AG08396 (cell line): ENCODE measurements at regions not wholly inside any gene's neighbourhood (a gene's known extent, or its start where the extent isn't known, plus 50 kb on each side); places are given as distances from the start of the nearest gene placed in this dataset.

Experiments
- DNase-seq: peaks from one replicate; pipeline ENCODE4 v3.0.0; 2012; ENCODE audit warnings: low spot score, mixed read lengths

- DNase-seq, result no peak
Observed at GRCh38 chr11:80673566-80673965, 1232.7 kb upstream of the TENM4 start.

GRCh38 chr11:80669620-80670019 lies 1228.8 kb upstream of the TENM4 start:
- DNase-seq, result no peak

GRCh38 chr11:80668039-80668438 lies 1227.2 kb upstream of the TENM4 start:
- DNase-seq, result no peak

GRCh38 chr11:80655834-80656233 lies 1215.0 kb upstream of the TENM4 start:
- DNase-seq, result no peak

GRCh38 chr11:80650966-80651365 lies 1210.1 kb upstream of the TENM4 start:
- DNase-seq, result no peak

- DNase-seq, result no peak
Observed at GRCh38 chr11:80649186-80649585, 1208.4 kb upstream of the TENM4 start.

GRCh38 chr11:80638296-80638695 lies 1197.5 kb upstream of the TENM4 start:
- DNase-seq, result no peak

GRCh38 chr11:80637571-80637970 lies 1196.7 kb upstream of the TENM4 start:
- DNase-seq, result no peak

- DNase-seq, result no peak
Observed at GRCh38 chr11:80636999-80637398, 1196.2 kb upstream of the TENM4 start.

GRCh38 chr11:80635178-80635577 lies 1194.3 kb upstream of the TENM4 start:
- DNase-seq, result no peak

GRCh38 chr11:80632691-80633090 lies 1191.9 kb upstream of the TENM4 start:
- DNase-seq, result no peak

- no peak for DNase-seq
Observed at GRCh38 chr11:80632156-80632555, 1191.3 kb upstream of the TENM4 start.

GRCh38 chr11:80629466-80629865 lies 1188.6 kb upstream of the TENM4 start:
- DNase-seq, result no peak

GRCh38 chr11:80627364-80627763 lies 1186.5 kb upstream of the TENM4 start:
- DNase-seq, result no peak

GRCh38 chr11:80626721-80627120 lies 1185.9 kb upstream of the TENM4 start:
- no peak for DNase-seq

GRCh38 chr11:80625563-80625962 lies 1184.7 kb upstream of the TENM4 start:
- no peak for DNase-seq

- no peak for DNase-seq
Observed at GRCh38 chr11:80621871-80622270, 1181.0 kb upstream of the TENM4 start.

GRCh38 chr11:80620867-80621266 lies 1180.0 kb upstream of the TENM4 start:
- DNase-seq, result no peak

- no peak for DNase-seq
Observed at GRCh38 chr11:80617156-80617555, 1176.3 kb upstream of the TENM4 start.

GRCh38 chr11:80616070-80616800 lies 1175.4 kb upstream of the TENM4 start:
- DNase-seq, result no peak

GRCh38 chr11:80613655-80614054 lies 1172.8 kb upstream of the TENM4 start:
- DNase-seq, result no peak

- no peak for DNase-seq
Observed at GRCh38 chr11:80610516-80610915, 1169.7 kb upstream of the TENM4 start.

GRCh38 chr11:80603472-80603871 lies 1162.6 kb upstream of the TENM4 start:
- no peak for DNase-seq

- DNase-seq, result no peak
Observed at GRCh38 chr11:80598905-80599304, 1158.1 kb upstream of the TENM4 start.
